GM21515 (cell line): ENCODE measurements at regions not wholly inside any gene's neighbourhood (a gene's known extent, or its start where the extent isn't known, plus 50 kb on each side); places are given as distances from the start of the nearest gene placed in this dataset.

Experiments used
- ATAC-seq: cut with Tn5 transposase; IDR thresholded peaks from one replicate; pipeline ENCODE4 v1.9.1; 2021; ENCODE audit not compliant: unreplicated experiment

DNA sequence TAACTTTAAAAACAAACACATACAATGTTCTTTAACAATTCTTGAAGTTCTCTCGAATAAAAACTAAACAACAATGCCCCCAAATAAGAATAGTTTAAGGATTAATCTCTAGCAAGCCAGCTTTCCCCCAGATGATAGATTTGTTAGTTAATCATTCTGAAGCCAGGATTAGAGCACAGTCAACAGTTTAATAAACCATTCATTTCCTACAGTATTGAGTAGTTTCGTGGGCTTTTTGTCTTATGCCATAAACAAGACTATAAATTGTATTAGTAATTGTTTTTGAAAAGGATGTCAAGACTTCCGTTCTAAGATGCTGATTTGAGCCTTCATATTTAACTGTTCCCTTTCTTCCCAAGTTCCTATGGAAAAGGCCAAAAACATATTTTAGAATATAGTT lies 136.6 kb downstream of the PIK3R1 start:
- ATAC-seq, result no peak

- no peak for ATAC-seq
Observed at GRCh38 chr5:68353605-68354004, 138.0 kb downstream of the PIK3R1 start.

- no peak for ATAC-seq
Observed at GRCh38 chr5:68354315-68354714, 138.8 kb downstream of the PIK3R1 start.

DNA sequence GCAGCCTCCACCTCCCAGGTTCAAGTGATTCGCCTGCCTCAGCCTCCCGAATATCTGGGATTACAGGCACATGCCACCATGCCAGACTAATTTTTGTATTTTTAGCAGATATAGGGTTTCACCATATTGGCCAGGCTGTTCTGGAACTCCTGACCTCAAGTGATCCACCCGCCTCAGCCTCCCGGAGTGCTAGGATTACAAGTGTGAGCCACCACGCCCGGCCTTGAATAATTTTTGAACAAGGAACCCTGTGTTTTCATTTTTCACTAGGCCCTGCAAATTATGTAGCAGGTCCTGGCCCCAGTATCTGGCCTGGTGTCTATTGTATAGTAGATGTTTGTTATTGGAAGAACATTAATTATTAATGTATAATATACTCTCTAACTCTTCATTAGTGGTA lies 140.7 kb downstream of the PIK3R1 start:
- ATAC-seq, result no peak

- ATAC-seq, result no peak
Observed at GRCh38 chr5:68356623-68357022, 141.1 kb downstream of the PIK3R1 start.

GRCh38 chr5:68359699-68360098 lies 144.1 kb downstream of the PIK3R1 start:
- no peak for ATAC-seq

DNA sequence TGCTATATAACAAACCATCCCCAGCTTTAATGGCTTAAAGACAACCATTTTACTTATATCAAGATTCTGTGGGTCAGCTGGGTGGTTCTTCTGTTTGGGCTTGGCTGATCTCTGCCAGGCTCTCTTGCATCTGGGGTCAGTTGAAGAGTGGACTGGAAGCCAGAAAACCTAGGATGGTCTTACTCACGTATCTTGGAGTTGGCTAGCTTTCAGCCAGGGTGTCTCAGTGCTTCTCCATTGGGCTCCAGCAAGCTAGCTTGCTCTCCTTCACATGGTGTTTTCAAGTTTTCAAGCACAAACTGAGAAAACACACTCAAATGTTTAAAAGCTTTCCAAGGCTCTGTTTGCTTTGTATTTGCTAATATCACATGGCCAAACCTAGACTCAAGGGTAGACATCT lies 146.8 kb downstream of the PIK3R1 start:
- ATAC-seq, result no peak

DNA sequence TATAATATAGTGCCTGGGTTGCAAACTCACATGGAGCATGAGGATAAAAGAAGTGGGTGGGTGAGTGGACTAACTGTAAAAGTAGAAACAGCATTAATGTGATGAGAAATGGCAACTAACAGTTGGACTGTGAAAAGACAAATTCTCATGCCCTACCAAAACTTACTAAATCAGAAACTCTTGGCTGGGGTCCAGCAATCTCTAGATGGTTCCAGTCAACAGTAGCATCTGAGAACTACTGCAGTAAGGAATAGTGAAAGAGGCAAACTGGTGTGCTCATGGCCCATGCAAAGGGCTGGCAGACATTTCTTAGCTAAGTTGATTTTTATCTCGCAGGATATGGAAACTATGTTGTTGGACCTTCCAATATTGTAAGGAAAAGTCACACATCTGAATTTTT lies 150.3 kb downstream of the PIK3R1 start:
- ATAC-seq, result no peak

- ATAC-seq, result no peak
Observed at GRCh38 chr5:68367287-68367686, 151.7 kb downstream of the PIK3R1 start.

- ATAC-seq, result no peak
Observed at GRCh38 chr5:68367717-68368116, 152.2 kb downstream of the PIK3R1 start.

- no peak for ATAC-seq
Observed at GRCh38 chr5:68368311-68369022, 152.9 kb downstream of the PIK3R1 start.

DNA sequence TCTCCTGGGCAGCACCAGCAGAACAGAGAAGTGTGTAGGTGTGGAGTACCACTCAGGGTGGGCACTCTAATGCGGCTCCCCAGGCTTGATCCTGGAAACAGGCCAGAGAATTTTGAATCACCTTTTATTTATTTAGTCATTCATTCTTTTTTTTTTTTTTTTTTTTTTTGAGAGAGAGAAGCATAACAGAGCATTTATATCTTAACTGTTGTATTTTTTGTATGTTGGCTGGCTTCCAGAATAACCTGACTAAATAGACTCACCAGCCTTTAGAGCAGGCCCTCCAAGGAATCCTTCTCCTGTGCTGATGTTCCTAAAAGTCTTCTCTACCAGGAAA lies 153.4 kb downstream of the PIK3R1 start:
- ATAC-seq, result peak; percentile 15

DNA sequence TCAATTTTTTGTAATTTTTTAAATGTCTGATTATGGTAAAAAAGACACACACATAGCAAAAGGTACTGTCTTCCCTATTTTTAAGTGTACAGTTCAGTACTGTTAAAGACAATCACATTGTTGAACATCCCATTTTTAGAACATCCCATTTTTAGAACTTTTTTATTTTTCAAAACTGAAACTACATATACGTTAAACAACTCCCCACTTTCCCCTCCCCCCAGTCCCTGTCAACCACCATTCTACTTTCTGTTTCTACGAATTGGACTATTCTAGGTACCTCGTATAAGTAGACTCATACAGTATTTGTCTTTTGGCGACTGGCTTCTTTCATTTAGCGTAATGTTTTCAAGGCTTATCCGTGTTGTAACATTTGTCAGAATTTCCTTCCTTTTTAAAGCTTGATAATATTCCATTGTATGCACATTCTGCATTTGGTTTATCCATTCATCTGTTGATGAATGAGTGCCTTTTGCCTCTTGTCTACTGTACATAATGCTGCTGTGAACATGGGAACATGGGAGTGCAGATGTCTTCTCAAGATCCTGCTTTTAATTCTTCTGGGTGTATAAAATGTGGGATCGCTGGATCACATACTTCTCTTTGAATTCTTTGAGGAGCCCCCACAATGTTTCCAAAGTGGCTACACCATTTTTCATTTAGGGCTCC lies 154.0 kb downstream of the PIK3R1 start:
- peak; percentile 73 for ATAC-seq

GRCh38 chr5:68370196-68370595 lies 154.6 kb downstream of the PIK3R1 start:
- ATAC-seq, result no peak

DNA sequence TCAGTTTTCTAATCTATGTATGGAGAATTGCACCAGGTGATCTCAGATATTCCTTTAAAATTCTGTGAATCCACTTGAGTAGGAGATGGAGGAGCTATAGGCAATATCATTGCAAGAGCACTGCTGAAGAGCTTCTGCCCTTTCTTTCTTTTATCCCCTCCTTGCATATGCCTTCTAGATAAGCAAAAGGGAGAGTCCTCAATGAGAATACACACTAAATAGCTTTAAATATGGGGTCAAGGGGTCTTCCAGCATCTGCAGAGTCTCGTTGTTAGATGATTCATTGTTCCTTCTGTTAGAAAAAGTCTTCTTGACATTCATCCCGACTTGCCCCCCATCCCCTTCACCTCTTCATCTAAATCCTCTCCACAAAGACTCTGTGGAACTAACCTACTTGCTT lies 156.1 kb downstream of the PIK3R1 start:
- ATAC-seq, result no peak

DNA sequence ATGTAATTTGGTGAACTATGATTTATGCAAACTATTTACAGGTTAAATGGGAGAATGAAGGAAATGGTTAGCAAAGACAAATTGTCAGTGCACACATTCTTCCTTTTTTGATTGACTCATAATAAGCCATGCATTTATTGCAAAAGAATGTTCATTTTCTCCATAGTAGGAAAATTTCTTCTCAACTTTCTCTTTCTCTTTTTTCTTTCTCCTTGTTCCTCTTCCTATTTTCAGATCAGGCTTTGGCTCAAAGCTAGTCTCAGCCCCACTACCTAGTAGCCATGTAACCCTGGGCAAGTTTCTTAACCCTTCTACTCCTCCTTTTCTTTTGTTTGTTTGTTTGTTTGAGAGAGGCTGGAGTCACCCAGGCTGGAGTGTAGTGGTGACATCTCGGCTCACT lies 156.6 kb downstream of the PIK3R1 start:
- ATAC-seq, result no peak

GRCh38 chr5:68373050-68373449 lies 157.5 kb downstream of the PIK3R1 start:
- no peak for ATAC-seq

- no peak for ATAC-seq
Observed at GRCh38 chr5:68374796-68375518, 159.4 kb downstream of the PIK3R1 start.

- no peak for ATAC-seq
Observed at GRCh38 chr5:68375540-68375939, 160.0 kb downstream of the PIK3R1 start.

- no peak for ATAC-seq
Observed at GRCh38 chr5:68376935-68377334, 161.4 kb downstream of the PIK3R1 start.

DNA sequence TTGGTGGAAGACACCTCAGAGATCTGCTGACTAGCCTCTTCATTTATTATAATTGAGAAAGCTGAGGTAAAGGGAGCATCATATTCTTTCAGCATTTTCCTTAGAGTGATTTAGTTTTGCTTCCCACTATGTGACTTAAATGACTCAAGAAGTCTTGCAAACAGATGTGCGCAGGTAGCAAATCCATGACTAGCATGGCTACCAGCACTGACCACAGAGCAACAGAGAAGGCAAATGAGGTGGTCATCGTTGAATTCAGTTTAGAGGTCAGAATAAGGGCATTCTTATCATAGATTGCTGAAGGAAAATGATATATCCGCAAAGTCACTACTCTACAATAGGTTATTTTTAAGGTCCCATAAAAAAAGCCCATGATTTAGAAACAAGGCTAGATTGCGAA lies 162.2 kb downstream of the PIK3R1 start:
- ATAC-seq, result peak; percentile 45

DNA sequence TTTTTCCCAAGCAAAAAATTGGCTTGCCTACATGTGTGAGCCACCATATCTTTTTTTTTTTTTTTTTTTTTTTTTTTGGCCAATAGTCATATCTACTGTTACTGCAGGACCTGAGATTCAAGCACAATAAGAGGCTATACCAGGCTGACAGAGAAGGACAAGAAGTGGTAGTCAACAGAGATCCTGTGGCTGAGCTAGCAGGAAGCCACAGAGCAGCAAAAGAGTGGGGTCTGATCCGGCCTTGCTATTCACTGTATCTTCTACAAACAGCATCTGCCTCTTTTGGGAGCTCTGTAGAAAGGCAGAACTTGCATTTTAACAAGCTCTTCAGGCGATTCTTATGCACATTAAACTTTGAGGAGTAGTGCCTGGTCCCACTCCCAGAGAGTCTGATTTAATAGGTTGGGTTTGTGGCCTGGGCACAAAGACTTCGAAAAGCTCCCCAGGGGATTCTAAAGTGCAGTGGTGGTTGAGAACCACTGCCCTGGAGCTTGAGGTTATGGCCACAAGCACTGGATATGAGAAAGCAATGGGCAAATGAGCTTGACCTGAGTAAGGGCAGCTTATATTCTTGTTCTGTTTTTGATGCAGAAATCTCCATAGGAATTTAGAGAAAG lies 162.8 kb downstream of the PIK3R1 start:
- ATAC-seq, result peak; percentile 79
